HL-60/S4 treated with retinoic acid at 250 ng/mL for 4 days and 3 days (cell line): ENCODE measurements at regions not wholly inside any gene's neighbourhood (a gene's known extent, or its start where the extent isn't known, plus 50 kb on each side); places are given as distances from the start of the nearest gene placed in this dataset.
"Not testable (repeated sequence)": the region's sequence is repeated elsewhere in the genome, so short reads cannot be mapped to it uniquely, and the experiment has no call there.

ENCODE experiments used
- in situ Hi-C: fragments of 300-500 bp; cut with MboI; formaldehyde crosslinking; loops from 2 replicates; pipeline ENCODE4 v1.7.0; 2022; ENCODE audit warnings: low sequenced_read_pairs

DNA sequence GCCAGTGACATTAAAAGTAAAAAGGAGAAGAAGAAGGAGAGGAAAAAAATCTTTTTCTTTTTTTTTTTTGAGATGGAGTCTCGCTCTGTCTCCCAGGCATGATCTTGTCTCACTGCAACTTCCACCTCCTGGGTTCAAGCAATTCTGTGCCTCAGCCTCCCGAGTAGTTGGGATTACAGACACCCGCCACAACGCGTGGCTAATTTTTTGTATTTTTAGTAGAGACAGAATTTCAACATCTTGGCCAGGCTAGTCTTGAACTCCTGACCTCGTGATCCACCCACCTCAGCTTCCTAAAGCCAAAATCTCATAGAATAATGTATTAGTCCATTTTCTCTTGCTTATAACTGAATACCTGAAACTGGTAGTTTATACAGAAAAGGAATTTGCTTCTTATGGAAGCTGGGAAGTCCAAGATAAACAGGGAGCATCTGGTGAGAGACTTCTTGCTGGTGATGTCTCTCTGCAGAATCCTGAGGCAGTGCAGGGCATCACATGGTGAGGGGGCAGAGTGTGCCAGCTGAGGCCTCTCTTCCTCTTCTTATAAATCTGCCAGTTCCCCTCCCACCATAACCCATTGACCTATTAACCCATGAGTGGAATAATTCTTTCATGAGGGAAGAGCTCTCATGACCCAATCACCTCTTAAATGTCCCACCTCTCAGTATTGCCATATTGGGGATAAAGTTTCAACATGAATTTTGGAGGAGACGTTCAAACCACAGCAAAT is 466.3 kb downstream of the GADD45G start:
- in situ Hi-C loops, result no loop called here

GRCh38 chr9:90073186-90073945 is 468.6 kb downstream of the GADD45G start:
- in situ Hi-C loops, result no loop called here

- in situ Hi-C loops, result no loop called here
Observed at GRCh38 chr9:90074316-90074962, 469.6 kb downstream of the GADD45G start.

DNA sequence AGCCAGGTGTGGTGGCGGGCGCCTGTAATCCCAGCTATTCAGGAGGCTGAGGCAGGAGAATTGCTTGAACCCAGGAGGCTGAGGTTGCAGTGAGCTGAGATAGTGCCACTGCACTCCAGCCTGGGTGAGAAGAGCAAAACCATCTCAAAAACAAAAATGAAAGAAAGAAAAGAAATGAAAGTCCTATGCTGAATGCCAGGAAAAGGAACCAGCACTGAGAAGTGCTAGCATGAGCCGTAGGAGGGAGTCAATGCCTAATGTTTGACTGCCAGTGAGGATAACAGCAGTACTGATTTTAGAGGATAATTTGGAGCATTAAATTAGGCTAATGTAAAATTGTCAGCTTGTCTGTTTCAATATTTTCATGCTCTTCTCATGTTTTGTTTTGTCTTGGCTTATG is 472.8 kb downstream of the GADD45G start:
- in situ Hi-C loops, result not testable (repeated sequence)

DNA sequence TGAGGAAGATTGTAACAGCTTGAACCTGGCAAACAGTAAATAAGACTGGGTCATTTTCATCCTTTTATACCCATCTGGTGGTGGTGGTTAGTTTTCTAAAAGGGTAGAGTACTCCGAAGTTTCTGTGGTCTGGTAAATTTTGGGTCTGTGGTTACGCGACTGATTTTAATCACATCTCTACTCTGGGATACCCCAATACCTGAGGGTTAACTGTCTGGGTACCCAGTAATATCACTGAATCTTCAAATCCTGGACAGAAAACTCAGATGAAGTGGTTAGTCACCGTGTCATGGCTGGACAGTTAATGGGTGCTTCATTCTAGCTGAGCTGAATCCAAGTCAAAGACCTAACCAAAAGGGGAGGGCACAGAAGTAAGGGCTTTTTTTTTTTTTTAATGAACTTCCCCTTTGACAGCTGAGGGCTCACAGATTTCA is 474.2 kb downstream of the GADD45G start:
- in situ Hi-C loops, result no loop called here

DNA sequence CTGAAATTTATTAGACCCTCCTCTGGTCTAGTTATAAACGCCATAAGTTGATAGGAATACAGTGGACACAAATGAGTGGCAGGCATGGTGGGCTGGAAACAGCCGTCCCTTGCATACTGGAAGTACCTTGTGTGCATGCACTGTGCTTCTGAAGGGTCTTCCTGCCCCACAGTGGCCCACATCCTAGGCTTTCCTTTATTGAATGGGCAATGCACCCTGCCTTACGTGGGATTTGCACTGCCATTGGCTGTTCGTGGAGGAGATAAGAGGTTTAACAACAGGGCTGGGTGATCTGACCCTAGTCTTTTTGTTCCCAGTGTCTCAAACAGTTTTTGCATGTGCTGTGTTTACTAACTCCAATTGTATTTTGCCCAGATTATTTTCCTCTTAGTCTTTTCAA is 480.8 kb downstream of the GADD45G start:
- in situ Hi-C loops, result no loop called here

- in situ Hi-C loops, result no loop called here
Observed at GRCh38 chr9:90086101-90086511, 481.3 kb downstream of the GADD45G start.

- in situ Hi-C loops, result no loop called here
Observed at GRCh38 chr9:90088434-90088833, 483.6 kb downstream of the GADD45G start.

- in situ Hi-C loops, result no loop called here
Observed at GRCh38 chr9:90088856-90089255, 484.0 kb downstream of the GADD45G start.

GRCh38 chr9:90090997-90091396 is 486.2 kb downstream of the GADD45G start:
- in situ Hi-C loops, result no loop called here

DNA sequence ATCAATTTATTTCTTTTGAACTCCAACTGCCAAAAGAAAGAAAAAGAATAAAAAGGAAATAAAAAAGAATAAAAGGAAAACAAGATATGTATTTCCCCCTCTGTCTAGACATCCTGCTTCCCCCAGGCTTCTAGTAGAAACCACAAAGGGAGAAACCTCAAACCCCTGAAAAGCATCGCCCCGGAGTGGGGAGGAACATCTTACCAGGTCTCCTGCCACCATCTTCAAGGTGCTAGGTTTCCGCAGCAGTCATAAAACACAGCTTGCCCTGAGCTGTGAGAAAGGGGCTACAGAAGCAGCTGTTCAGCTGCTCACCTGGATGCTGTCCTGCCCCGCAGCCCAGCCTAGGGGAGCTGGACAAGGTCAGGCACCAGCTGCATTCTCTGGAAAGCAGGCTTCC is 487.7 kb downstream of the GADD45G start:
- in situ Hi-C loops, result no loop called here

- in situ Hi-C loops, result no loop called here
Observed at GRCh38 chr9:90095682-90096081, 490.9 kb downstream of the GADD45G start.

DNA sequence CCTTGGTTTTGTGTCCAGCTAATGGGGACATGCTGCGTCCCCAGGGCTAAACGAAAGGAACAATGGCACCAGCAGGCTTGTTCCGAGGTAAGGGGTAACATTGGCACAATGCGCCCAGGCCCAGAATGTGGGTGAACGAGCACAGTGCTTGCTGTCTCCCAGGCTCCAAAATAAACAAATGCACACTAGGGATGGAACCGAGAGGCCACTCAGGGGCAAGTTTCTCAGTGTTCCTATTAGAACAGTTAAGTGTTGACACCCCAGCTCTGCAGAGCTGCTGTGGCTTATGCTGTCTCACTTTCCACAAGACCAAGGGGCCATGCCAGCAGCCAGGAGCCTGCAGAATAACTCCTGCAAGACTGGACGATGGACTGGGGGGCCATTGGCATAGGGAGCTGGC is 492.4 kb downstream of the GADD45G start:
- in situ Hi-C loops, result no loop called here

DNA sequence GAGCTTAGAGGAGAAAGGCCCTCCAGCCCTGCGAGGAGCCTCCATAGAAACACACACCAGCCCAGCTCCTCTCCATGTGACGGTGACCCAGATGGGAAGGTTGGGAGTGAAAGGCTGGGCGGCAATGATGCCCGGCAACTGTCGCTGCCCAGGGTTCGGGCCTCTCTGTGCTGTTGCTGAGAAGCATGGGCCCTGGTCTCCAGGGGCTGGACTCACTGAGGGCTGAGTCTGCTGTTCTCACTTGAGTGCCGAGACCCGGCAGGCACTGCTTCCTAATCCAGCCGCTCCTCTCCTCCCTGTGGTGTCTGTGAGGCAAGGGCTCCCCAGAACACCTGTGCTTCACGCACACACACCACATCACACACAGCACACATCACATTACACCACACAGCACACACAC is 493.6 kb downstream of the GADD45G start:
- in situ Hi-C loops, result no loop called here

- in situ Hi-C loops, result no loop called here
Observed at GRCh38 chr9:90099262-90099963, 494.6 kb downstream of the GADD45G start.

- in situ Hi-C loops, result loop anchor here (10.0 kb wide), 1 partner anchor 505 kb away; no protein-coding TSS in a partner anchor
Observed at GRCh38 chr9:90100014-90100413, 495.2 kb downstream of the GADD45G start.

DNA sequence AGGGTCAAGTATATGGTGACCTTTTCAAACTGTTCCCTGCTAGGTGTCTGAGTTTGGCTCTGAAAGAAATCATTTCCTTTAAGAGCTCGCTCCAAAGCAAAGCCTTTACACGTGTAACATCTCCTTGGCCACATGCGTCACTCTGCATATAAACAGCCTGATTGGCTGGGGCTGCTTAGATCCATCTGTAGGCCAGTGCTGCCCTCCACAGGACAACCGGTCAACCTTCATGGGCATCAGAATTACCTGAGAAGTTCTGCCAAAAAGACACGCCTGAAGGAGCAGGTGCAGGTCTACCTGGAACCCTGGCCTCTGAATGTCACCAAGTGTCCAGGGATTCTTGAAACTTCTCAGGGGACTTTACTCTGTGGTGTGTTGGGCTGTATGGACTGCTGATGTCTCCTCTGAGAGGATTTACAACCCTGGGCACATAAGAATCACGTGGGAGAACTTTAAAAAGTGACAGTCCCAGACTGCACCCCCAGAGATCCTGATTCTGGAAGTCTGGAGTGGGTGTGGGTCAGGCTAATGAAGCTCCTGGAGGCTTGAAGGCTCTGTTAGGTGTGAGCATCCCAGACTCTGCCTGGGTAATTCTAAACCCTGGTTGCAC is 497.6 kb downstream of the GADD45G start:
- in situ Hi-C loops, result loop anchor here (10.0 kb wide), 1 partner anchor 508 kb away; no protein-coding TSS in a partner anchor

- in situ Hi-C loops, result loop anchor here (10.0 kb wide), 1 partner anchor 509 kb away; no protein-coding TSS in a partner anchor
Observed at GRCh38 chr9:90103771-90104170, 499.0 kb downstream of the GADD45G start.

DNA sequence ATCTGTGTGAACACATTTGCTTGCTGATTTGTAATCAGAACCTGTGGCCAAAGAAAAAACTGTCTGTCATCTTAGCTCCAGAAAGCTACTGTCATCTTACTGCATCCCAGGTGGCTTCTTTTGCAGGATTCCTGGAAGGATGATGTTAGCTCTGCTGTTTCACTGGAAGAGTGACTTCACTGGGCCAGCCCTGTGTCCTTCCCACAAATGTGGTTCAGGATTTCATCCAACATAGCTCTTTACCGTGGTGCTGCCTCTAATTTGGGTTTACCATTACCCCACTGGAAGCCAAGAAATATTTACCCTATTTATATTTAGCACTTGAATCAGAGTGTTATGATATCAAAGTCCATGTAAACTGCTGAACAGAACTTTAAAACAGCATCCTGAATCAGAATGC is 501.0 kb downstream of the GADD45G start:
- in situ Hi-C loops, result loop anchor here (10.0 kb wide), 1 partner anchor 511 kb away; no protein-coding TSS in a partner anchor

DNA sequence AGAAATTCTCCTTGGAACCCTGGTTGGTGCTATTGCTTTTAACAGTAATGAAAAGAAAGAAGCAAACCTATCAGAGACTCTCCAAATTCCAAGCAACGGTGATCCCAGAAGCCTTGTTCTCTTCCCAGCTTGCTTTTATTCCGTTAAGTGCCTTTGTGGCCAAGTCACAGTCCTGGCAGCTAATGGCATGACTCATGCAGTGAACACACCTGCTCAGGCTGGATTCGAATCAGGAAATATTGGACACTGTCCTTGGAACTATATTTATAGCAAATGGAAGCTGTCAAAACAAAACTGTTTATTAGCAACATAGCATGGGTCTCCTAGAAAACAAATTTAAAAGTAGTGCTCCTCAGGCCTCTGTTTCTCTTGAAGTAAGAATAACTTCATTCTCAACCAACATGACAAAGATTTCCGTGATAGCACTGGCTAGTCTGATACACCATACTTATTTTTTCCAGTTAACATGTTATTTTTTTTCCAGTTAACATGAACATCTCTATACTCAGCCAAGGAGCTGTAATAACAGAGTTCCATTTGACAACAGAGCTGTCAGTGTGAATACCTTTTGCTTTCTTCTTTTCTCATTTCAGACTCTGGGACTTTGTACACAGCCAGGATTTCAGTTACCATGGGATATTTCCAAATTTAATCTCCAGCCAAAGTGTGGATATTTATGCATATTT is 502.4 kb downstream of the GADD45G start:
- in situ Hi-C loops, result loop anchor here (10.0 kb wide), 1 partner anchor 512 kb away; no protein-coding TSS in a partner anchor
